Coronary artery (tissue), 2 donors: ENCODE measurements at regions not wholly inside any gene's neighbourhood (a gene's known extent, or its start where the extent isn't known, plus 50 kb on each side); places are given as distances from the start of the nearest gene placed in this dataset.

Experiments
- DNase-seq: peaks from one replicate; pipeline ENCODE4 v3.0.0-alpha.2; 2017; ENCODE audit warnings: low spot score
- H3K27ac ChIP-seq, 2 donors: fragments of 200-600 bp; sonication (generic); one replicate each; pipeline ENCODE4 v1.5.1; 2016 to 2019
- H3K4me3 ChIP-seq: fragments of 200-600 bp; sonication (generic); 2 replicates; pipeline ENCODE4 v1.5.1; 2016; ENCODE audit warnings: mild to moderate bottlenecking, moderate library complexity
- CTCF ChIP-seq: fragments of 200-600 bp; sonication (generic); IDR thresholded peaks from one replicate; pipeline ENCODE4 v1.5.1; 2019; ENCODE audit warnings: antibody characterized with exemption

GRCh38 chrX:124960454-124960853, 359.2 kb upstream of the TEX13C start:
- no peak for DNase-seq
- Histone ChIP-seq H3K27ac (no peak overlapping the region), H3K4me3 (no peak overlapping the region)
- TF ChIP-seq CTCF: no peak

GRCh38 chrX:124963717-124964116, 356.0 kb upstream of the TEX13C start, which contains the start of gene TENM1:
Gene TENM1 (minus strand): TSS chrX:124963817.
- no peak within 1 kb of the TSS for H3K4me3 ChIP-seq
- TF ChIP-seq CTCF: no peak
- DNase-seq: no peak
- no peak within 1 kb of the TSS for H3K27ac ChIP-seq

DNA sequence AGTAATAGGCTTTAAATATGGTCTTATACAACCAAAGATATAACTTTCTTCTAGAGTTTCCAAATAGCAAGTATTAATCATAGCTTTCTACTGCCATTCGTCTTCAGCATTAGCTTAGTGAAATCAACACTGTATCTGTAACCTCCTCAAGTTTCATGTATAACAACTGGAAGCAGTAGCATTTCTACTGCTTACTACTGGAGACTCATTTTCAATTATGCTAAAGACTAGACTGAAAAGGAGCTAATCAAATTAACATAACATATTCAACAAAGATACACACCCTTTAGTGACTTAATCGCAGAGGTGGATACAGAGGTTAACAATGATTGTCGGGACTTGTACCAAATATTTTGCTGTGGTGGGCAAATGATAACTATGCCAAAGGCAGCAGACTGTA, 344.2 kb upstream of the TEX13C start:
- DNase-seq: no peak
- Histone ChIP-seq H3K27ac (no peak overlapping the region), H3K4me3 (no peak overlapping the region)
- no peak for TF ChIP-seq CTCF

- Histone ChIP-seq H3K27ac (no peak overlapping the region), H3K4me3 (no peak overlapping the region)
- no peak for TF ChIP-seq CTCF
- no peak for DNase-seq
Measured at GRCh38 chrX:124981420-124981819, 338.3 kb upstream of the TEX13C start.

- no peak overlapping the region for H3K4me3 ChIP-seq
- no peak for DNase-seq
- no peak overlapping the region for H3K27ac ChIP-seq
- no peak for TF ChIP-seq CTCF
Measured at GRCh38 chrX:124984140-124984813, 335.4 kb upstream of the TEX13C start.

DNA sequence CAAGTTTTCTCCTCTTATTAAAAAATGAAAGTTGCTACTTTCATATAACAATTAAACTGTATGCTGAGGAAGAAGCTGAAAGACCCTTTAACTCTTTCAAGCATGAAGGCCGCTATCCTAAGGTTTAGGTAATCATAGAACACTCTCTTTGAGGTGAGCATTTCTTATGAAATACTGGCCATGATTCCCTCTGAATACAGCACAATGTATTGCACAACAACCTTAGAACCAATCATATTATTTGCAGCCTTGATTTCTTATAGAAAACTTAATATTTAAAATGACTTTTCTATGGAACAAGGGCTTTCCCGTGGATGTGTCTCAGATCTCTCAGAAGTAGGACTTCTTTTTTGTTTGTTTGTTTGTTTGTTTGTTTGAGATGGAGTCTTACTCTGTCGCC, 333.4 kb upstream of the TEX13C start:
- DNase-seq: no peak
- no peak for TF ChIP-seq CTCF
- Histone ChIP-seq H3K27ac (no peak overlapping the region), H3K4me3 (no peak overlapping the region)

GRCh38 chrX:124993735-124994134, 325.9 kb upstream of the TEX13C start:
- Histone ChIP-seq H3K4me3 (no peak overlapping the region), H3K27ac (no peak overlapping the region)
- no peak for DNase-seq
- TF ChIP-seq CTCF: no peak
